ENCODE measurements at regions not wholly inside any gene's neighbourhood (a gene's known extent, or its start where the extent isn't known, plus 50 kb on each side); places are given as distances from the start of the nearest gene placed in this dataset.

- 26 to 43% methylated on average over 3 of the region's 3 CpGs for WGBS, 2 experiments (ENCODE audit: low coverage in 1 of 2, low lambda C conversion rate in 2 of 2, missing lambda C conversion rate in 2 of 2)
- no peak overlapping the region for H3K27ac ChIP-seq
- no peaks in the 10 kb centered on the region for H4K20me1 ChIP-seq (ENCODE audit: insufficient read depth)
- no peaks in the 10 kb centered on the region for H3K4me1 ChIP-seq (ENCODE audit: insufficient read depth)
- no peaks in the 10 kb centered on the region for H3K9me3 ChIP-seq (ENCODE audit: low read depth)
- TF ChIP-seq EZH2 (IDR thresholded peaks at IDR 0.05; ENCODE audit: insufficient read depth, poor library complexity, severe bottlenecking) (no peak), EZH2phosphoT487 (IDR thresholded peaks at IDR 0.05; ENCODE audit: insufficient read depth, low read depth) (no peak)
- in situ Hi-C loops (cut with MboI) = no loop called here
- H3K36me3 ChIP-seq (ENCODE audit: low read depth) = no peaks in the 10 kb centered on the region
- no peaks in the 10 kb centered on the region for H3K9me2 ChIP-seq (ENCODE audit: insufficient read depth)
- H3K9ac ChIP-seq = no peak overlapping the region
- no peaks in the 10 kb centered on the region for H3K79me2 ChIP-seq (ENCODE audit: insufficient read depth)
- no peak for DNase-seq
- no peak overlapping the region for H3K4me2 ChIP-seq (ENCODE audit: unreplicated experiment)
- no peaks in the 10 kb centered on the region for H3F3A ChIP-seq (ENCODE audit: insufficient read depth)
- no peak overlapping the region for H3K4me3 ChIP-seq
- no peaks in the 10 kb centered on the region for H3K27me3 ChIP-seq (replicated peaks; ENCODE audit: insufficient read depth)
- no peak overlapping the region for H2AFZ ChIP-seq
These were observed 416.4 kb upstream of the PROX1 start for GRCh38 chr1:213571419-213571818.

- WGBS, 2 experiments (ENCODE audit: low coverage in 1 of 2, low lambda C conversion rate in 2 of 2, missing lambda C conversion rate in 2 of 2) = 47 to 53% methylated on average over 8 of the region's 8 CpGs
- Histone ChIP-seq H3K9me2 (ENCODE audit: insufficient read depth) (no peaks in the 10 kb centered on the region), H3K79me2 (ENCODE audit: insufficient read depth) (no peaks in the 10 kb centered on the region), H3K9ac (no peak overlapping the region), H3K9me3 (ENCODE audit: low read depth) (no peaks in the 10 kb centered on the region), H3K4me1 (ENCODE audit: insufficient read depth) (no peaks in the 10 kb centered on the region), H3K36me3 (ENCODE audit: low read depth) (no peaks in the 10 kb centered on the region), H3K27ac (no peak overlapping the region), H3K4me2 (ENCODE audit: unreplicated experiment) (no peak overlapping the region), H3K4me3 (no peak overlapping the region), H4K20me1 (ENCODE audit: insufficient read depth) (no peaks in the 10 kb centered on the region), H3F3A (ENCODE audit: insufficient read depth) (no peaks in the 10 kb centered on the region), H3K27me3 (replicated peaks; ENCODE audit: insufficient read depth) (no peaks in the 10 kb centered on the region), H2AFZ (no peak overlapping the region)
- DNase-seq = no peak
- no peak for TF ChIP-seq EZH2 (IDR thresholded peaks at IDR 0.05; ENCODE audit: insufficient read depth, poor library complexity, severe bottlenecking)
- no peak for TF ChIP-seq EZH2phosphoT487 (IDR thresholded peaks at IDR 0.05; ENCODE audit: insufficient read depth, low read depth)
- in situ Hi-C loops (cut with MboI) = no loop called here
These were observed 415.9 kb upstream of the PROX1 start for GRCh38 chr1:213571843-213572242.

- 21 to 26% methylated on average over 3 of the region's 3 CpGs for WGBS, 2 experiments (ENCODE audit: low coverage in 1 of 2, low lambda C conversion rate in 2 of 2, missing lambda C conversion rate in 2 of 2)
- Histone ChIP-seq H3K9me3 (ENCODE audit: low read depth) (no peaks in the 10 kb centered on the region), H3K9me2 (ENCODE audit: insufficient read depth) (no peaks in the 10 kb centered on the region), H3K27ac (no peak overlapping the region), H3K9ac (no peak overlapping the region), H3K4me3 (no peak overlapping the region), H2AFZ (no peak overlapping the region), H3F3A (ENCODE audit: insufficient read depth) (no peaks in the 10 kb centered on the region), H3K27me3 (replicated peaks; ENCODE audit: insufficient read depth) (no peaks in the 10 kb centered on the region), H3K4me1 (ENCODE audit: insufficient read depth) (no peaks in the 10 kb centered on the region), H3K36me3 (ENCODE audit: low read depth) (no peaks in the 10 kb centered on the region), H4K20me1 (ENCODE audit: insufficient read depth) (no peaks in the 10 kb centered on the region), H3K79me2 (ENCODE audit: insufficient read depth) (no peaks in the 10 kb centered on the region), H3K4me2 (ENCODE audit: unreplicated experiment) (no peak overlapping the region)
- in situ Hi-C loops (cut with MboI) = no loop called here
- no peak for TF ChIP-seq EZH2phosphoT487 (IDR thresholded peaks at IDR 0.05; ENCODE audit: insufficient read depth, low read depth)
- no peak for TF ChIP-seq EZH2 (IDR thresholded peaks at IDR 0.05; ENCODE audit: insufficient read depth, poor library complexity, severe bottlenecking)
- DNase-seq = no peak
These were observed 414.7 kb upstream of the PROX1 start for GRCh38 chr1:213572912-213573647.

GRCh38 chr1:213573648-213574009 is 414.1 kb upstream of the PROX1 start:
- in situ Hi-C loops (cut with MboI) = no loop called here
- no peak overlapping the region for H3K4me3 ChIP-seq
- DNase-seq = no peak

More at GRCh38 chr1:213573648-213574009, 414.1 kb upstream of the PROX1 start:
- Histone ChIP-seq H3K27me3 (replicated peaks; ENCODE audit: insufficient read depth) (no peaks in the 10 kb centered on the region), H3K27ac (no peak overlapping the region), H3K9ac (no peak overlapping the region), H4K20me1 (ENCODE audit: insufficient read depth) (no peaks in the 10 kb centered on the region), H3F3A (ENCODE audit: insufficient read depth) (no peaks in the 10 kb centered on the region), H3K9me2 (ENCODE audit: insufficient read depth) (no peaks in the 10 kb centered on the region), H3K4me1 (ENCODE audit: insufficient read depth) (no peaks in the 10 kb centered on the region), H3K9me3 (ENCODE audit: low read depth) (no peaks in the 10 kb centered on the region), H3K36me3 (ENCODE audit: low read depth) (no peaks in the 10 kb centered on the region), H3K4me2 (ENCODE audit: unreplicated experiment) (no peak overlapping the region), H2AFZ (no peak overlapping the region), H3K79me2 (ENCODE audit: insufficient read depth) (no peaks in the 10 kb centered on the region)
- no peak for TF ChIP-seq EZH2 (IDR thresholded peaks at IDR 0.05; ENCODE audit: insufficient read depth, poor library complexity, severe bottlenecking)
- no peak for TF ChIP-seq EZH2phosphoT487 (IDR thresholded peaks at IDR 0.05; ENCODE audit: insufficient read depth, low read depth)
- WGBS, 2 experiments (ENCODE audit: low coverage in 1 of 2, low lambda C conversion rate in 2 of 2, missing lambda C conversion rate in 2 of 2) = 20 to 32% methylated on average over 2 of the region's 2 CpGs

Data from GM23248 (cell line).